ENCODE measurements at regions not wholly inside any gene's neighbourhood (a gene's known extent, or its start where the extent isn't known, plus 50 kb on each side); places are given as distances from the start of the nearest gene placed in this dataset.

DNA sequence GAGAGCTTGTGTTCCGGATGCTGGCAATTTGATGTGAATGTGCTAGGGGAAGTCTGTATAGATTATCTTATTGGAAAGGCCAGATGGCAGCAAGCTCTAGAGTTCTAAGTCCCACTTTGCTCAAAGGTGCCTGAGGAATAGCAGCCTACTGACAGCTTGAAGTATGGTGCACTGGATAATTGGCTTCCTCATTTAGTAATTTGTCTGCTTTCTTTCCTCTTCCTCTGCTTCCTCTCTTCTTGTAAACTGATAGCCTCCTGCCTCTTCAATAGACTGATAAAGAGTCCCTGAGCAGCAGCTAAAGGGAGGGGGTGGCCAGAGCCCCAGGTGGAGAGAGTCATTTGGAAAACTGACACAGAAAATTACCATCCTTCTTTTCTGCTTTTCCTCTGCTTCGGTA lies 177.3 kb downstream of the FGF1 start:
- TF ChIP-seq CREB1 (CRISPR knock-in tag; IDR thresholded peaks at IDR 0.05; ENCODE audit: low read depth) (no peak), ZNF114 (CRISPR knock-in tag; IDR thresholded peaks at IDR 0.05) (no peak), STAT1 (IDR thresholded peaks at IDR 0.05; ENCODE audit: unreplicated experiment) (no peak), JUNB (IDR thresholded peaks at IDR 0.05; ENCODE audit: unreplicated experiment) (no peak), ZNF331 (CRISPR knock-in tag; IDR thresholded peaks at IDR 0.05; ENCODE audit: low read depth) (no peak), NANOG (IDR thresholded peaks at IDR 0.05; ENCODE audit: borderline replicate concordance) (no peak), EZH2 (IDR thresholded peaks at IDR 0.05; ENCODE audit: low read depth, unreplicated experiment) (no peak), POLR2AphosphoS5 (IDR thresholded peaks at IDR 0.05; ENCODE audit: low read depth) (no peak), EZH2phosphoT487 (IDR thresholded peaks at IDR 0.05; ENCODE audit: unreplicated experiment) (no peak)
- TF ChIP-seq, protein P1, sequence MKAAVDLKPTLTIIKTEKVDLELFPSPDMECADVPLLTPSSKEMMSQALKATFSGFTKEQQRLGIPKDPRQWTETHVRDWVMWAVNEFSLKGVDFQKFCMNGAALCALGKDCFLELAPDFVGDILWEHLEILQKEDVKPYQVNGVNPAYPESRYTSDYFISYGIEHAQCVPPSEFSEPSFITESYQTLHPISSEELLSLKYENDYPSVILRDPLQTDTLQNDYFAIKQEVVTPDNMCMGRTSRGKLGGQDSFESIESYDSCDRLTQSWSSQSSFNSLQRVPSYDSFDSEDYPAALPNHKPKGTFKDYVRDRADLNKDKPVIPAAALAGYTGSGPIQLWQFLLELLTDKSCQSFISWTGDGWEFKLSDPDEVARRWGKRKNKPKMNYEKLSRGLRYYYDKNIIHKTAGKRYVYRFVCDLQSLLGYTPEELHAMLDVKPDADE (IDR thresholded peaks at IDR 0.05) = no peak
- TF ChIP-seq, protein P2, sequence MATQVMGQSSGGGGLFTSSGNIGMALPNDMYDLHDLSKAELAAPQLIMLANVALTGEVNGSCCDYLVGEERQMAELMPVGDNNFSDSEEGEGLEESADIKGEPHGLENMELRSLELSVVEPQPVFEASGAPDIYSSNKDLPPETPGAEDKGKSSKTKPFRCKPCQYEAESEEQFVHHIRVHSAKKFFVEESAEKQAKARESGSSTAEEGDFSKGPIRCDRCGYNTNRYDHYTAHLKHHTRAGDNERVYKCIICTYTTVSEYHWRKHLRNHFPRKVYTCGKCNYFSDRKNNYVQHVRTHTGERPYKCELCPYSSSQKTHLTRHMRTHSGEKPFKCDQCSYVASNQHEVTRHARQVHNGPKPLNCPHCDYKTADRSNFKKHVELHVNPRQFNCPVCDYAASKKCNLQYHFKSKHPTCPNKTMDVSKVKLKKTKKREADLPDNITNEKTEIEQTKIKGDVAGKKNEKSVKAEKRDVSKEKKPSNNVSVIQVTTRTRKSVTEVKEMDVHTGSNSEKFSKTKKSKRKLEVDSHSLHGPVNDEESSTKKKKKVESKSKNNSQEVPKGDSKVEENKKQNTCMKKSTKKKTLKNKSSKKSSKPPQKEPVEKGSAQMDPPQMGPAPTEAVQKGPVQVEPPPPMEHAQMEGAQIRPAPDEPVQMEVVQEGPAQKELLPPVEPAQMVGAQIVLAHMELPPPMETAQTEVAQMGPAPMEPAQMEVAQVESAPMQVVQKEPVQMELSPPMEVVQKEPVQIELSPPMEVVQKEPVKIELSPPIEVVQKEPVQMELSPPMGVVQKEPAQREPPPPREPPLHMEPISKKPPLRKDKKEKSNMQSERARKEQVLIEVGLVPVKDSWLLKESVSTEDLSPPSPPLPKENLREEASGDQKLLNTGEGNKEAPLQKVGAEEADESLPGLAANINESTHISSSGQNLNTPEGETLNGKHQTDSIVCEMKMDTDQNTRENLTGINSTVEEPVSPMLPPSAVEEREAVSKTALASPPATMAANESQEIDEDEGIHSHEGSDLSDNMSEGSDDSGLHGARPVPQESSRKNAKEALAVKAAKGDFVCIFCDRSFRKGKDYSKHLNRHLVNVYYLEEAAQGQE (IDR thresholded peaks at IDR 0.05; ENCODE audit: unreplicated experiment) = no peak
- TF ChIP-seq, protein P3, sequence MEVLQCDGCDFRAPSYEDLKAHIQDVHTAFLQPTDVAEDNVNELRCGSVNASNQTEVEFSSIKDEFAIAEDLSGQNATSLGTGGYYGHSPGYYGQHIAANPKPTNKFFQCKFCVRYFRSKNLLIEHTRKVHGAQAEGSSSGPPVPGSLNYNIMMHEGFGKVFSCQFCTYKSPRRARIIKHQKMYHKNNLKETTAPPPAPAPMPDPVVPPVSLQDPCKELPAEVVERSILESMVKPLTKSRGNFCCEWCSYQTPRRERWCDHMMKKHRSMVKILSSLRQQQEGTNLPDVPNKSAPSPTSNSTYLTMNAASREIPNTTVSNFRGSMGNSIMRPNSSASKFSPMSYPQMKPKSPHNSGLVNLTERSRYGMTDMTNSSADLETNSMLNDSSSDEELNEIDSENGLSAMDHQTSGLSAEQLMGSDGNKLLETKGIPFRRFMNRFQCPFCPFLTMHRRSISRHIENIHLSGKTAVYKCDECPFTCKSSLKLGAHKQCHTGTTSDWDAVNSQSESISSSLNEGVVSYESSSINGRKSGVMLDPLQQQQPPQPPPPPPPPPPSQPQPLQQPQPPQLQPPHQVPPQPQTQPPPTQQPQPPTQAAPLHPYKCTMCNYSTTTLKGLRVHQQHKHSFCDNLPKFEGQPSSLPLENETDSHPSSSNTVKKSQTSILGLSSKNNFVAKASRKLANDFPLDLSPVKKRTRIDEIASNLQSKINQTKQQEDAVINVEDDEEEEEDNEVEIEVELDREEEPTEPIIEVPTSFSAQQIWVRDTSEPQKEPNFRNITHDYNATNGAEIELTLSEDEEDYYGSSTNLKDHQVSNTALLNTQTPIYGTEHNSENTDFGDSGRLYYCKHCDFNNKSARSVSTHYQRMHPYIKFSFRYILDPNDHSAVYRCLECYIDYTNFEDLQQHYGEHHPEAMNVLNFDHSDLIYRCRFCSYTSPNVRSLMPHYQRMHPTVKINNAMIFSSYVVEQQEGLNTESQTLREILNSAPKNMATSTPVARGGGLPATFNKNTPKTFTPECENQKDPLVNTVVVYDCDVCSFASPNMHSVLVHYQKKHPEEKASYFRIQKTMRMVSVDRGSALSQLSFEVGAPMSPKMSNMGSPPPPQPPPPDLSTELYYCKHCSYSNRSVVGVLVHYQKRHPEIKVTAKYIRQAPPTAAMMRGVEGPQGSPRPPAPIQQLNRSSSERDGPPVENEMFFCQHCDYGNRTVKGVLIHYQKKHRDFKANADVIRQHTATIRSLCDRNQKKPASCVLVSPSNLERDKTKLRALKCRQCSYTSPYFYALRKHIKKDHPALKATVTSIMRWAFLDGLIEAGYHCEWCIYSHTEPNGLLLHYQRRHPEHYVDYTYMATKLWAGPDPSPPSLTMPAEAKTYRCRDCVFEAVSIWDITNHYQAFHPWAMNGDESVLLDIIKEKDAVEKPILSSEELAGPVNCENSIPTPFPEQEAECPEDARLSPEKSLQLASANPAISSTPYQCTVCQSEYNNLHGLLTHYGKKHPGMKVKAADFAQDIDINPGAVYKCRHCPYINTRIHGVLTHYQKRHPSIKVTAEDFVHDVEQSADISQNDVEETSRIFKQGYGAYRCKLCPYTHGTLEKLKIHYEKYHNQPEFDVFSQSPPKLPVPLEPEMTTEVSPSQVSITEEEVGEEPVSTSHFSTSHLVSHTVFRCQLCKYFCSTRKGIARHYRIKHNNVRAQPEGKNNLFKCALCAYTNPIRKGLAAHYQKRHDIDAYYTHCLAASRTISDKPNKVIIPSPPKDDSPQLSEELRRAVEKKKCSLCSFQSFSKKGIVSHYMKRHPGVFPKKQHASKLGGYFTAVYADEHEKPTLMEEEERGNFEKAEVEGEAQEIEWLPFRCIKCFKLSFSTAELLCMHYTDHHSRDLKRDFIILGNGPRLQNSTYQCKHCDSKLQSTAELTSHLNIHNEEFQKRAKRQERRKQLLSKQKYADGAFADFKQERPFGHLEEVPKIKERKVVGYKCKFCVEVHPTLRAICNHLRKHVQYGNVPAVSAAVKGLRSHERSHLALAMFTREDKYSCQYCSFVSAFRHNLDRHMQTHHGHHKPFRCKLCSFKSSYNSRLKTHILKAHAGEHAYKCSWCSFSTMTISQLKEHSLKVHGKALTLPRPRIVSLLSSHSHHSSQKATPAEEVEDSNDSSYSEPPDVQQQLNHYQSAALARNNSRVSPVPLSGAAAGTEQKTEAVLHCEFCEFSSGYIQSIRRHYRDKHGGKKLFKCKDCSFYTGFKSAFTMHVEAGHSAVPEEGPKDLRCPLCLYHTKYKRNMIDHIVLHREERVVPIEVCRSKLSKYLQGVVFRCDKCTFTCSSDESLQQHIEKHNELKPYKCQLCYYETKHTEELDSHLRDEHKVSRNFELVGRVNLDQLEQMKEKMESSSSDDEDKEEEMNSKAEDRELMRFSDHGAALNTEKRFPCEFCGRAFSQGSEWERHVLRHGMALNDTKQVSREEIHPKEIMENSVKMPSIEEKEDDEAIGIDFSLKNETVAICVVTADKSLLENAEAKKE (CRISPR knock-in tag; IDR thresholded peaks at IDR 0.05) = no peak
- TF ChIP-seq, protein P4, sequence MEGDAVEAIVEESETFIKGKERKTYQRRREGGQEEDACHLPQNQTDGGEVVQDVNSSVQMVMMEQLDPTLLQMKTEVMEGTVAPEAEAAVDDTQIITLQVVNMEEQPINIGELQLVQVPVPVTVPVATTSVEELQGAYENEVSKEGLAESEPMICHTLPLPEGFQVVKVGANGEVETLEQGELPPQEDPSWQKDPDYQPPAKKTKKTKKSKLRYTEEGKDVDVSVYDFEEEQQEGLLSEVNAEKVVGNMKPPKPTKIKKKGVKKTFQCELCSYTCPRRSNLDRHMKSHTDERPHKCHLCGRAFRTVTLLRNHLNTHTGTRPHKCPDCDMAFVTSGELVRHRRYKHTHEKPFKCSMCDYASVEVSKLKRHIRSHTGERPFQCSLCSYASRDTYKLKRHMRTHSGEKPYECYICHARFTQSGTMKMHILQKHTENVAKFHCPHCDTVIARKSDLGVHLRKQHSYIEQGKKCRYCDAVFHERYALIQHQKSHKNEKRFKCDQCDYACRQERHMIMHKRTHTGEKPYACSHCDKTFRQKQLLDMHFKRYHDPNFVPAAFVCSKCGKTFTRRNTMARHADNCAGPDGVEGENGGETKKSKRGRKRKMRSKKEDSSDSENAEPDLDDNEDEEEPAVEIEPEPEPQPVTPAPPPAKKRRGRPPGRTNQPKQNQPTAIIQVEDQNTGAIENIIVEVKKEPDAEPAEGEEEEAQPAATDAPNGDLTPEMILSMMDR (conservative IDR thresholded peaks at IDR 0.05; ENCODE audit: low read depth in 2 of 2) = no peak
- Histone ChIP-seq H3F3A (replicated peaks; ENCODE audit: low read depth) (no peaks in the 10 kb centered on the region), H3K27ac (ENCODE audit: low read depth) (no peak overlapping the region), H2AFZ (peak overlapping the region; percentile 50; the same call in 1 of the 2 replicates), H3K79me2 (replicated peaks; ENCODE audit: insufficient read depth) (no peaks in the 10 kb centered on the region), H3K27me3 (ENCODE audit: insufficient read depth) (no peaks in the 10 kb centered on the region), H3K36me3 (ENCODE audit: insufficient read depth) (no peaks in the 10 kb centered on the region), H3K4me2 (peak overlapping the region; percentile 0; the same call in 1 of the 2 replicates), H3K9me2 (ENCODE audit: insufficient read depth) (peaks cover 12% of the 10 kb centered on the region; the same call in 1 of the 2 replicates), H3K4me1 (ENCODE audit: insufficient read depth) (peaks cover 20% of the 10 kb centered on the region), H4K20me1 (replicated peaks; ENCODE audit: insufficient read depth) (no peaks in the 10 kb centered on the region), H3K4me3 (no peak overlapping the region)
- Mint-ChIP-seq H3K27me3 (ENCODE audit: insufficient read depth, low read depth, poor library complexity) (peaks cover 5% of the 10 kb centered on the region), H3K4me3 (no peak overlapping the region), H3K27ac (peak overlapping the region; percentile 0; the same call in 1 of the 2 replicates), H3K9me3 (no peaks in the 10 kb centered on the region), H3K4me1 (peaks cover 22% of the 10 kb centered on the region), H3K36me3 (ENCODE audit: low read depth) (no peaks in the 10 kb centered on the region; the same call in 2 of the 3 replicates)
- peak; percentile 22 for DNase-seq (ENCODE audit: low spot score)
- ATAC-seq = peak; percentile 68
